ENCODE measurements at regions not wholly inside any gene's neighbourhood (a gene's known extent, or its start where the extent isn't known, plus 50 kb on each side); places are given as distances from the start of the nearest gene placed in this dataset.
"Not testable (repeated sequence)": the region's sequence is repeated elsewhere in the genome, so short reads cannot be mapped to it uniquely, and the experiment has no call there.

- not testable (repeated sequence) for TF ChIP-seq CTCF, POLR2A (IDR thresholded peaks at IDR 0.05)
Observed at GRCh38 chr6:156441-157140, 135.7 kb upstream of the DUSP22 start.
